GM21619 (cell line): ENCODE measurements at regions not wholly inside any gene's neighbourhood (a gene's known extent, or its start where the extent isn't known, plus 50 kb on each side); places are given as distances from the start of the nearest gene placed in this dataset.

Source experiments
- ATAC-seq: cut with Tn5 transposase; IDR thresholded peaks from one replicate; pipeline ENCODE4 v1.9.1; 2021; ENCODE audit not compliant: unreplicated experiment

DNA sequence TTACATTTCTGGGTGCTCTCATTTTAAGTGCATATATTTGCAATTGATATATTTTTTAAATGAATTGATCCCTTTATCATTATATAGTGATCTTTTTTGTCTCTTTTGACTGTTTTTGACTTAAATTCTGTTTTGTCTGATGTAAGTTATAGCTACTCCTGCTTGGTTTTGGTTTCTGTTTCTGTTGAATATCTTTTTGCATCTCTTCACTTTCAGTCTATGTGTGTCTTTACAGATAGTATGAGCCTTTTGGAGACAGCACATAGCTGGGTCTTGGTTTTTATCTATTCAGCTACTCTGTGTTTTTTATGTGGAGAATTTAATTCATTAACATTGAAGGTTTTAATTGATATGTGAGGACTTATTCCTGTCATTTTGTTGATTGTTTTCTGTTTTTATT is 311.3 kb downstream of the SPATA31D1 start:
- no peak for ATAC-seq

DNA sequence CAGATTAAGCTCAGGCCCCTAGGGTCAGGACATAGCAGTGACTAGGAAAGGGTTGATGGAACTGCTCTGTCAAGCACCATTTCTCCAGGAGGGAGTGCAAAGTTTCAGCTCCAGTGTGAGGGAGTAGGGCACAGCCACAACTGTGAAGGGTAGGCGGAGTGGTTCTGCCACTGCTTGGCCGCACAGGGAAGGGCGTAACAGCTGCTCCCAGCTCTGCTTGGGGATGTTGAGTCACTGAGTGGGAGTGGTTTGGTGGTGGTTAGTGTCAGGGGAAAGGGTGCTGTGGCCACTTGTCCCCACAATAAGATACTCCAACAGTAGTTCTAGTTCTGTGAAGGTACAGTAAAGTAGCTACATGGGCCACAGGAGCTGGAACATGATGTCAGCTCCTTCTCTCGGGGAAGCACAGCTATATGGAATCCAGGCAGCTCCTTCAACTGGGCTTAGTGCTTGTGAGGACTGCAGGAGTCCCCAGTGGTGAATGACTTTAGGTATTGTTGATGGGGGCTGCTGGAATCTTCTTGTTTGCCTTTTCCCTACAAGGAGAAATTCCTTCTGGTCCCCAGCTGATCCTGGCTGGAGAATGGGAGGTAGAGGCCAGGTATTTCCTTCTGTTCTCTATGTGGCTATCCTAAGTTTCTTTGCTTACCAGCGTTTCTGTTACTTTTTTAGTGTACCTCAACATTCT is 314.5 kb downstream of the SPATA31D1 start:
- ATAC-seq, result no peak

DNA sequence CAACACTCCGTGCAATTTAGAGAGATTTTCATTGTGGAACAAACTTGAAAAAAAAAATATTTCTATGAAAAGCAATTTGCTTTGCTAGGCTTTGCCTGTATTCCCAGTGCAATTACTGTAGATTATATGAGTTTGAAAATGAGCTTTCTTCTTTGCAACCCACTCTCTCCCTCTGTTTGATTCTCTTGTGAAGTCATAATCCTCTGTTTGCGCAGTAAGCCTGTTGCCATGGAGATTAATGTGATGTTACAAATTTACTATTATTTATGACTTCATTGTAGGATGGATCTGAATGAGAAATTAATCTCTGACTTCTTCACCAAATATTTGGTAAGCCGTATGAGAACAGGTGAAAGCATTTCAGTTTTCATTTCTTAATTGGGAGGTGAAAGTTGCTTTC is 320.3 kb downstream of the SPATA31D1 start:
- no peak for ATAC-seq

DNA sequence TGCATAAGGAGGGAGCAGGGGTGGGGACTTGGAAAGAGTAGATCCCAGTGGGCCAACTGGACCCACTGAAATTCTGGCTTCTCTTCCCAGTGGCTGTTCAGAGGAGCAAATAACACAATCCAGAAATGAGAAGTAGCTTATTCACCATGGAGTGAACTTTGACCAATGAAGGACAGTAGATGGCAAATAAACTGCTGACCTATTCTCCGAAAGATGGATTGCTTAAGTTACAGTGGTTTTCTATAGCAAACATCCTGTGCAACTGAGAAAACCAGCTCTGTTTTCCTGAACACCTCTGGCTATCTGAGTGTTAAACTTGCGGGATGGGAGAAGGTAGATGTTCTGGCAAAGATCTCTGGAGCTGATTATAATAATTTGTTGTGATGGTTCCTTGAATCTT is 325.1 kb downstream of the SPATA31D1 start:
- ATAC-seq, result no peak

DNA sequence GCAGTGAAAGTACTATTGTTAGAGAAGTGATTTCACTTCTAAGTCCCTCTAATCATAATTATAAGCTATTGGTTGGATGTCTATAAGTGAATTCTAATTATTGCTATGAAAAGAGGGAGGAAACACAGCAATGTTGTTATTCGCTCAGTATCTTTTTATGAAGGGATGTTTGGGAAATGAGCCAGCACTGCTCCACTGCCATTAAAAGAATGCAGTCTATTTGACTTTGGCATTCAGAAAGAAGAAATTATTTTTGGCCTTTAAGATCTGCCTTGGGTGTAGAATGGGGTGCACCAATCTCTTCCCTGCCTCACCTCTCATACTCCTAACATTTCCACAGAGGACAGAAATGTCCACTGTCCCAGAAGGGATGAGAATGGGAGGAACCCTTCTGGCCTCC is 332.0 kb downstream of the SPATA31D1 start:
- ATAC-seq, result no peak

DNA sequence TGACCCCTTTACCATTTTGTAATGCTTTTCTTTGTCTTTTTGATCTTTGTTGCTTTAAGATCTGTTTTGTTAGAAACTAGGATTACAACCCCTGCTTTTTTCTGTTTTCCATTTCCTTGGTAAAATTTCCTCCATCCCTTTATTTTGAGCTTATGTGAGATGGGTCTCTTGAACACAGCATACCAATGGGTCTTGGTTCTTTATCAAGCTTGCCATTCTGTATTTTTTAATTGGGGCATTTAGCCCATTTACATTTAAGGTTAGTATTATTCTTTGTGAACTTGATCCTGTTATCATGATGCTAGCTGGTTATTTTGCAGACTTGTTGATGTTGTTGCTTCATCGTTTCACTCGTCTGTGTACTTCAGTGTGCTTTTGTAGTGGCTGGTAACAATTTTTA is 337.3 kb downstream of the SPATA31D1 start:
- no peak for ATAC-seq

DNA sequence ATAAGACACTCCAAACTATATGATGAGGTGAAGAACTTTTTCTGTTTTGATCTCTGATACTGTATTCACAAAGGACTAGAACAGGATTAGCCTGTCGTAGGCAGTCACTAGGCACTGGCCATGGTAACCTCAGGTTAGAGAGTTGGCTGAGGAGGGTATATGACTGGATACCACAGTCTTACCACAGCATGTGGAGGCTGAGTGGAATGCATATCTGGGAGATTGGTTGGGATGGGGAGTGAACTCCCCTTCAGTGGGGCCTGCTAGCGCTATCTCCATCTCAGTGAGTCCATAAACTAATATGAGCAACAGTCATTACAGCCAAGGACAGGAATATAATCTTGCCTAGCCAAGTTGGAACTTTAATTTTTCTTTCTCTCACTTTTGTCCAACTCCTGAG is 339.1 kb downstream of the SPATA31D1 start:
- no peak for ATAC-seq

DNA sequence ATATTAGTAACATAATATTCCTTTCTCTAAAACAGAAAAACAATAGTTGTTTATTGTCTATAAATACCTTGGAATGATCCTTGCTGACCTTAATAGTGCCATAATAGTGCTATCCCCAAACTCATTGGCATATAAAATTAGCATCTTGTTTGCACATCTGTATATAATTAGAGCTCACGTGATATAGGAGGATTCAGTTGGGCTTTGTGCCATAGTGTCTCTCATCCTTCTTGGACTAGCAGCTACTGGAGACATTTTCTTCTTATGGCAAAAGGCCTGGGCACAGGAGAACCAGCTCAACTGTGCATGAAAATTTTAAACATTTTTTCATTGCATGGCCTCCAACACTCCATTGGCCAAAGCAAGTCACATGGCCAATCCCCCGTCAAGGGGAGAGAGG is 342.5 kb downstream of the SPATA31D1 start:
- ATAC-seq, result no peak

DNA sequence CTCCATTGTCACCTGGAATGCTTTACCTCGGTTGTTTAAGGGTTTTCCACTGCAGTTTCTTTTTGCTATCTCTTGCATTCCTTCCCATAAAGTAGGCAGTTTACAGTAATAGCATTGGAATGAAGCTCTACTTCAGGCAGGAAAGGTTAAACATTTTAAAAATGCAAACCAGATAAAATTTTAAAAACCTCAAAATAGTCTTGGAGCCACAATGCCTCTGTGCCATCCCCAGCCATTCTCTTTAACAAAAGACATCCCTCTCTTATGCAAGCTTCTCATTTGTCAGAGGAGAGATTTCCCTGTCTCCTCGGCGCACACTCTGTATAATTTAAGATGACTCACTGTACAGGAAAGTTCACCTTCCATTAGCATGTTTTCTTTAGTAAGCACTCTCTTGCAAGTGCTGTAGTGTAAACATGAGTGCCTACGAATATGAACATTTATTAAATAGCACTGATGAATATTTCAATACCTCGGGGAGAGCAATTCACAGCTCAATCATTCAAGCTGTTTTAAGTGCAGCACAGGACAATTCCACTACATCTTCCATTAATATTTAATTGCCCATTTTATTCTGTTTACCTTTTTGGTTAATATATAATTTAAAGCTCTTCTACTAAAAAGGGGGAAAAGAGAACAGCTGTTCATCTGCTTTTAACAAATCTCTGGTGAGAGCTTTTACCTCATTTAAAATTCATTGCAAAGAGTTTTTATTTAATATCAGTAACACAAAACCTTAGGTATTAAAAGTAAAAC is 343.6 kb downstream of the SPATA31D1 start:
- no peak for ATAC-seq

DNA sequence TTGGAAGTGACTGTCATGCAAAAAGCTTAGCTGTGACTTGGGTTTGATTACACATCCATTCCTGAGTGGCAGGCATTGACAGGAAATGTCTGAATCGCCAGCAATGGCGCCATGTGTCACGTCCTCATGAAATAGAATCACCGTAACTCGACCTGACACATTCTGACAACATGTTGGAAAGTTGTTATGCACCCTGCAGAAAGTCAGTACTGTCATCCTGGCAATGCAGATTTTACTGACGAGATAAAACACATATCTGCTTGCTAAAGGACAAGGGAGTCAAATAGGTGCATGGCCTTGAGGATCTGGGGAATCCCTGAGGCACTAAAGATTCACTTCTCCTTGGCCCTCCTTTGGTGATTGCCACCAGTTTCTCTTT is 344.2 kb downstream of the SPATA31D1 start:
- no peak for ATAC-seq

DNA sequence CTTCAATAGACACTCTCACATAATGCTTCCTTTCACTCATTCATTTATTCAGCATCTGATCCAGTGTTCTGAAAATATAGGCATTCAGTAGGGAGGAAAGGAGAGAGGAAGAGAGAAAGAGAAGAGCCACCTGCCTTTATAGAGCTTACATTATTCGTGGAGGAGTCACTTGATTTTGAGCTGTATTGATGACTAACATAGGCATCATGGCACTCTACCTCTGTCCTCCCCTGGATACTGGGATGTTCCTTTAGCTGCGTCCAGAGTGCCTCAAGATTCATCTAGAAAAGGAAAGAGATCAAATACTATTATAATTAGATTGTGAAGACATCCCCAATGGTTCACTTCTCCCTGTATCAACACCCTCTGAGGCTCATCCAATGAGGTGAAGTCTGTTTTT is 345.1 kb downstream of the SPATA31D1 start:
- ATAC-seq, result no peak

DNA sequence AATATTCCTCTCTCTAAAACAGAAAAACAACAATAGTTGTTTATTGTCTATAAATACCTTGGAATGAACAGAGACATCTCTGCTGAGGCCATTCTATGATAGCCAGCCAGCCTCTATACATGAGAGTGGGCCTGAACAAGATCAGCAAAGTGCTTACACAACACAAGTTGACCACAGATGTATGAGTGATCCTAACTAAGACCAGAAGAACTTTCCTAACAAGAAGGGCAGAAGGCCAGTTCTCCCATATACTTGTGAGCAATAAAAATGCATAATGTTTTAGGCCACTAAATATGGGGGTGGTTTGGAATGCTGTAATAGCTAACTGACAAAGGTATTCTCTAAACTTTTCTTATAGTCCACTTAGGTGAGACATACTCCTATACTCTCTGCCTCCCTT is 345.7 kb downstream of the SPATA31D1 start:
- no peak for ATAC-seq

DNA sequence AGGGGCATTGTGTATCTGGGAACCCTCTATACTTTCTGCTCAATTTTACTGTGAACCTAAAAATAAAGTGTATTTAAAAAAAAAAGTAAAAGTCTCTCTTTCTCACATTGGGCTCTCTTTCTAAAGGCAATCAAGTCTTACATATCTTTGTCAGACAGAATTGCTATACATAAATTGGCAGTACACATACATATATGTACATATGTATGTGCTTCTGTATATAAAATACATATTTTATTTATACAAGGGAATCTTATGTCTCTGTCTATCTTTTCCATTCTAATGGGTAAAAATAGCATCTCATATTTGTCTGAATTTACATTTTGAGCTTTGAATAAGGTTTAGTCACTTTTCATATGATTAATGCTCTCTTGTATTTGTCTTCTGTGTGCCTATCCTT is 348.8 kb downstream of the SPATA31D1 start:
- no peak for ATAC-seq

DNA sequence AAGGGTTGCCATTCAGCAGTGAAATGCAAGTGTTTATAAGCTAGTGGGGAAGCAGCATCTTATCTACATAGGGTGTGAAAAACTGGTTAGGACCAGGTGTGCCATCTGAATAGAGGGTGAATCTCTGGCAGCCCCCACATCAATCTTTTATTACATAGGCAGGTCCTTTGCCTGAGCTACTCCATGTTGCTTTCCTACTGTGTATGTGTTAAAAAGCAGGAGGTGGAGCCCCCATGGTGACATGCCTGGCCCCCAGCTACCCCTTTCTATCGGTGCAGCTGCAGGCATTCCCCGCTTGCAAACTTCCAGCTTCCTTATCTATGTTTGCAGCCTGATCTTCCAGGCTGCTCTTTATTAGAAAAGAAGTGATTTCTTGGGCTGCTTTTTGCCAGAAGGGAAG is 353.5 kb downstream of the SPATA31D1 start:
- no peak for ATAC-seq

DNA sequence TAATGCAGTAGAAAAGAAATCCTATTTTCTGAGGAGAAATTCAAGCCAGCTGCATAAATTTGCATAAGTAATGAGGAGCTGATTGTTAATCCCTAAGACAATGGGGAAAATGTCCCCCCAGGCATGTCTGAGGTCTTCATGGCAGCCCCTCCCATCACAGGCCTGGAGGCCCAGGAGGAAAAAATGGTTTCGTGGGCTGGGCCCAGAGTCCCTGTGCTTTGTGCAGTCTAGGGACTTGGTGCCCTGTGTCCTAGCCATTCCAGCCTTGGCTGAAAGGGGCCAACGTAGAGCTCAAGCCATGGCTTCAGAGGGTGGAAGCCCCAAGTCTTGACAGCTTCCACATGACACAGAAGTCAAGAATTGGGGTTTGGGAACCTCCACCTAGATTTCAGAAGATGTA is 357.5 kb downstream of the SPATA31D1 start:
- no peak for ATAC-seq

DNA sequence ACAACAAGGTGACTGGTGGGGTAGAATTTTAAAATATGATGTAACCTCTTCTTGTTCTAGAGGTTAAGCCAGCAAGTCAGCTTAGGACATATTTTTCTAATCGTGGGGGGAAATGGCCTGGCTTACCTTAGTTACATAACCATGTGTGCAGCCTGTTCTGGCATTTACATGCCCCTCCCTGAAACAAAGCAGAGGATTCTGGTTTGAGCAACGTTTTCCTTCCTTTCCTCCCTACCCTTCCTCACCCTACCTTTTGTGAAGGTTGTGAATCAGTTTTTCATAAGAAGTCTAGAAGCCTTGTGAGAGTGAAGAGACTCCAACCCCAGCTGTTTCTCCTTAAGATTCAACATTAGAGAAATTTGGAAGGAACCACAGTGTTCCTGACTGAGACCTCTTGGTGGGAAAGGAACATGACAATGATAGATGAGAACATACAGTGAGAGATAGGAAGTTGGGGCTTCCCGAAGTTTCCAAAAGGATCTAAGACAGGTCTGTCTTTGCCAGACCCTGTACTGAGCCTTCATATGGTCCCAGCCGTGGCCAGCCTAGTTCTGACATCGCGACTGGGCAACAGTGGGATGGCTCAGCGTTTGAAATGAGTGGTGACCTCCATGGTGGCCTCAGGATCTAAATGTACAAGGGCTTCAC is 365.2 kb downstream of the SPATA31D1 start:
- no peak for ATAC-seq

DNA sequence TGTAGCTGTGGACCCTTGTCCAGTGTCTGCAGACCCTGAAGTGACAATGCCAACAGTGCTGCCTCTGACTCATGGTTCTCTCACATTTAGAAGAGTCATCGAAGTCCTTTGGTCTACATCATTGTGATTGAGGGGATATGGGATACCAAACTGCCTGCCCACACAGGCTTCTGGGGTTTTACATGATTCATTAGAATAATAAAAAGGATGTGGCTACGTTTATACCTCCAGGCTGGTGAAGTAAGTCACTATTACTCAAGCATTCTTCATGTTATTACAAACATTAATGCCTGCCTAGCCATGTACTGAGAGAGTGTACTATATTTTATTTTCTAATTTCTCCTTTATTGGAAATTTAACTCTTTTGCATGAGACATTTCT is 365.7 kb downstream of the SPATA31D1 start:
- no peak for ATAC-seq

DNA sequence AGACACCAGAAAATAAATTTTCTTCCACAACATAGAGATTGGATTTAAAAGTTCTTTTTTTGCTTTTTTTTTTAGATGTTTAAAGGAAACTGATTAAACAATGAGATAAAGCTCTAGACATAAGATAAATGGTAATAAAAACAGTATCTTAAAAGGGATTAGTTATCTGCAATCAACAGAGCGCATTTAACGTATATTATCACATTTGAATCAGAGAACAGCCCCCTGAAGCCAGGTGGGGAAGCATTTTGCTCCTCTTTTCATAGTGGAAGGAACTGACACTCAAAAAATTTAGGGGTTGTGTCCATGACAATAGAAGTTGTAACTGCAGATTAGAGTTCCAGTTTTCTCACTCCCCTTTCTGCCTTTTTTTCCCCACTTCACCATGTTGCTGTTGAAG is 367.6 kb downstream of the SPATA31D1 start:
- ATAC-seq, result no peak

DNA sequence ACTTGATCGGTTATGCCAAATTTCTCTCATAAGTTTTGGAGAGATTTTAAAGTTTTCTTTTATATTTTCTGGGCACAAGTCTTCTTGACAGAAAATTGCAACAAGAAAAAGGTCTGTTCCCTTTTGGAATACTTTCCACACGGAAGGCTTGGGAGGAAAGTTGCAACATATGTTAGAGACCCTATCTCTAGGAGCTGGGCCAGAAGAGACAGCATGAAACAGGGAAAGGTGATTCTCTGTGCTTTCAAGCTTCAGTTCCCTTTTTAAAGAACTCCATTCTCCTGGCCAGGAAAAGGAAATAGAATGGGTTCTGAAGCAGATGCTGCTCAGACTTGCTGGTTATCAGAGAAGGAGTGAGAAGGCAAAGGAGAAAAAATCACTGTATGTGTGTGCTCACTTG is 368.3 kb downstream of the SPATA31D1 start:
- ATAC-seq, result no peak

DNA sequence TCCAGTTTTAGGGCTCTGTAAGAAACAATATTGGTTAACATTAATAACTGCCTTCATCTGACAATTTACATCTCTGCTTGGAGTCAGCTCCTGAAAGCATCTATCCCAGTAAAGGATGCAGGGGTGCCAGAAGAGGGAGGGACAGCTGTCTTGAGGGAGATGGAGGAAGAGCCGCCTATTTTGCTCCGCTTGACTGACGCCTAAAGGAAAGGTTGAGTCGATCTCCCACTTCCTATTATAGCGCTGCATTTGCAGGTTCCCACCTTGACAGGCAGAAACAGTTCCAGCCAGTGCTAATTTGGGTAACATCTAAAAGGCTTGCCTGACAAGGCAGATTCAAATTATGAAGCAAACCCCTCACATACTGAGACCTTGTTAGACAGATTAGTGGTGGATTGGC is 374.6 kb downstream of the SPATA31D1 start:
- no peak for ATAC-seq

DNA sequence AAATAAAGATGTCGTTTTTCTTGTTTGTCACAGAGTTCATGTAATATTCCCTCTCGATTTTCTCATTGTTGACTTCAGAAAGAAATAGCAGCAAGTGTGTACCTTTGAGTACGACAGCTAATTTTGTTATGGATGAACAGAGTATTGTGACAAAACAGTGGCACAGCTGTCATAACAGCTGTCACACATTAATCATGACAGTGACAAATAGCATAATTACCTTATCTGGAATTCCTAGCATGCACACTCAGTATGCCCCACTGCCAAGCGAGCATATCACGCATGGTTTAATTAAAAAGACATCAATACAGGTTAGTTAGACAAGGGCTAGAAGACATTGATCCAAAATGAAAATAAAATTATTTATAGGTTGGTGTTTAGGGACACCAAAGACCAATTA is 375.1 kb downstream of the SPATA31D1 start:
- no peak for ATAC-seq

DNA sequence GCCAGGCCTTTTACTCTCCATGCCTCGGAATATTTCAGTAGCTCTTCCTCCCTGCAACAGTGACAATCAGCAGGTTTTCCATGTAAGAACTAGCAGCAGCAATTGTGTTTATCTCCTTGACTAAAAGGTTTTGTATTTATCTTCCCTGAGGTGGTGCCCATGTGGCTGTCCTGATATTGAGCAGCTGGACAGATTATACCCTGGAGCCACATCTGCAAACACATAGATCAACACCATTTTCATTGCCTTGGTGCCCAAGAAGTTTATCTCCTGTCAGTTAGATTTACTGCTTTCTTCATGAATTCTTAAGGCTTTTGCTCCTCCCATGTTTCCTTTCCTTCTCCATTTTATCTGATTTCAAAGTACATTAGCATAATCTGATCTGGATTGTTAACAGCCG is 378.4 kb downstream of the SPATA31D1 start:
- no peak for ATAC-seq
